Ishikawa (cell line): ENCODE measurements at regions not wholly inside any gene's neighbourhood (a gene's known extent, or its start where the extent isn't known, plus 50 kb on each side); places are given as distances from the start of the nearest gene placed in this dataset.

Experiments used
- CEBPB ChIP-seq: IDR thresholded peaks from 2 replicates; pipeline ENCODE4 v1.6.1; 2012
- CREB1 ChIP-seq: IDR thresholded peaks from 2 replicates; pipeline ENCODE4 v1.6.1; 2012; ENCODE audit warnings: low read depth
- EGR1 ChIP-seq: IDR thresholded peaks from 2 replicates; pipeline ENCODE4 v1.6.1; 2012
- EP300 ChIP-seq: IDR thresholded peaks from 2 replicates; pipeline ENCODE4 v1.6.1; 2012; ENCODE audit warnings: borderline replicate concordance
- FOXM1 ChIP-seq: IDR thresholded peaks from 2 replicates; pipeline ENCODE4 v1.6.1; 2012; ENCODE audit warnings: low read depth, borderline replicate concordance
- MAX ChIP-seq: IDR thresholded peaks from 2 replicates; pipeline ENCODE4 v1.6.1; 2012
- NFIC ChIP-seq: IDR thresholded peaks from 2 replicates; pipeline ENCODE4 v1.6.1; 2012
- REST ChIP-seq: IDR thresholded peaks from 2 replicates; pipeline ENCODE4 v1.6.1; 2012; ENCODE audit warnings: low read depth, mild to moderate bottlenecking
- TAF1 ChIP-seq: IDR thresholded peaks from 2 replicates; pipeline ENCODE4 v1.6.1; 2012; ENCODE audit warnings: low read depth, mild to moderate bottlenecking
- TCF12 ChIP-seq: IDR thresholded peaks from 2 replicates; pipeline ENCODE4 v1.6.1; 2012; ENCODE audit warnings: low read depth
- TEAD4 ChIP-seq: IDR thresholded peaks from 2 replicates; pipeline ENCODE4 v1.6.1; 2012
- USF1 ChIP-seq: IDR thresholded peaks from 2 replicates; pipeline ENCODE4 v1.6.1; 2012
- YY1 ChIP-seq: IDR thresholded peaks from 2 replicates; pipeline ENCODE4 v1.6.1; 2012; ENCODE audit warnings: low read depth
- ZBTB7A ChIP-seq: IDR thresholded peaks from 2 replicates; pipeline ENCODE4 v1.6.1; 2012; ENCODE audit warnings: low read depth

- no peak for TF ChIP-seq EGR1
- no peak for TF ChIP-seq MAX
- no peak for TF ChIP-seq TAF1
- TF ChIP-seq ZBTB7A: no peak
- no peak for TF ChIP-seq CEBPB
- no peak for TF ChIP-seq EP300
- TF ChIP-seq TCF12: no peak
- no peak for TF ChIP-seq YY1
- no peak for TF ChIP-seq NFIC
- no peak for TF ChIP-seq USF1
These were observed 55.8 kb upstream of the FGFR2 start for GRCh38 chr10:121654021-121654545.

- TF ChIP-seq MAX: no peak
- no peak for TF ChIP-seq FOXM1
- no peak for TF ChIP-seq CREB1
- TF ChIP-seq YY1: no peak
- TF ChIP-seq TAF1: no peak
- TF ChIP-seq CEBPB: no peak
- TF ChIP-seq EP300: no peak
- no peak for TF ChIP-seq ZBTB7A
- TF ChIP-seq EGR1: no peak
- no peak for TF ChIP-seq TCF12
- no peak for TF ChIP-seq TEAD4
These were observed 55.4 kb upstream of the FGFR2 start for GRCh38 chr10:121653608-121654007.

- TF ChIP-seq TEAD4 (no peak), FOXM1 (no peak), CEBPB (no peak), REST (no peak; the same call in 1 of the 2 replicates), USF1 (no peak), NFIC (no peak), CREB1 (no peak), MAX (no peak)
These were observed 50.2 kb upstream of the FGFR2 start for GRCh38 chr10:121648493-121648892.

- TF ChIP-seq MAX: no peak
- no peak for TF ChIP-seq EP300
- TF ChIP-seq EGR1: no peak
These were observed 49.8 kb upstream of the FGFR2 start for GRCh38 chr10:121648059-121648458.
